IMR-90 (cell line): ENCODE measurements at regions not wholly inside any gene's neighbourhood (a gene's known extent, or its start where the extent isn't known, plus 50 kb on each side); places are given as distances from the start of the nearest gene placed in this dataset.

Experiments used
- CEBPB ChIP-seq: IDR thresholded peaks from 2 replicates; pipeline ENCODE4 v1.6.1; 2012; ENCODE audit warnings: low read depth, low read length, improper control_type of control experiment
- CHD1 ChIP-seq: IDR thresholded peaks from 2 replicates; pipeline ENCODE4 v1.6.1; 2012; ENCODE audit warnings: low read depth, low read length, improper control_type of control experiment
- CTCF ChIP-seq: conservative IDR thresholded peaks from 2 replicates; pipeline ENCODE4 v1.5.1; 2012; ENCODE audit warnings: mild to moderate bottlenecking, low read depth, low read length, improper control_type of control experiment
- MAFK ChIP-seq: IDR thresholded peaks from 2 replicates; pipeline ENCODE4 v1.6.1; 2012; ENCODE audit warnings: low read depth, low read length, improper control_type of control experiment
- POLR2A ChIP-seq: IDR thresholded peaks from 2 replicates; pipeline ENCODE4 v1.6.1; 2012; ENCODE audit warnings: mild to moderate bottlenecking, low read depth, low read length
- RAD21 ChIP-seq: IDR thresholded peaks from 2 replicates; pipeline ENCODE4 v1.6.1; 2012; ENCODE audit warnings: low read length, improper control_type of control experiment
- SMC3 ChIP-seq: fragments of 150-350 bp; IDR thresholded peaks from 2 replicates; pipeline ENCODE4 v1.6.1; 2016; ENCODE audit warnings: low read depth, mild to moderate bottlenecking, antibody characterized with exemption, low read length, moderate library complexity
- TF ChIP-seq, protein P1 (sequence below): fragments of 150-350 bp; IDR thresholded peaks from 2 replicates; pipeline ENCODE4 v1.6.1; 2017; ENCODE audit warnings: mild to moderate bottlenecking, antibody characterized with exemption, low read length, low read depth

DNA sequence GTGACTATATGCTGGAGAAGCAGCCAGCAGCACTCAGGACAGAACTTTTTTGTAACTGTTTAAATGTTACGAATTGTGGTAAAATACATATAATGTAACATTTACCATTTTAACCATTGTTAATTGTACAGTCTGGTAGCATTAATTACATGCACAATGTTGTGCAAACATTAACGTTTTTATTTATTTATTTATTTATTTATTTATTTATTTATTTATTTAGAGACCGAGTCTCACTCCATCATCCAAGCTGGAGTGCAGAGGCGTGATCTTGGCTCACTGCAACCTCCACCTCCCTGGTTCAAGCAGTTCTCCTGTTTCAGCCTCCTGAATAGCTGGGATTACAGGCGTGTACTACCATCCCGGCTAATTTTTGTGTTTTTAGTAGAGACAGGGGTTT, 88.7 kb upstream of the TEX51 start:
- TF ChIP-seq POLR2A (no peak), CTCF (no peak), CHD1 (no peak), MAFK (no peak), SMC3 (no peak), RAD21 (no peak), CEBPB (no peak)
- TF ChIP-seq, protein P1, sequence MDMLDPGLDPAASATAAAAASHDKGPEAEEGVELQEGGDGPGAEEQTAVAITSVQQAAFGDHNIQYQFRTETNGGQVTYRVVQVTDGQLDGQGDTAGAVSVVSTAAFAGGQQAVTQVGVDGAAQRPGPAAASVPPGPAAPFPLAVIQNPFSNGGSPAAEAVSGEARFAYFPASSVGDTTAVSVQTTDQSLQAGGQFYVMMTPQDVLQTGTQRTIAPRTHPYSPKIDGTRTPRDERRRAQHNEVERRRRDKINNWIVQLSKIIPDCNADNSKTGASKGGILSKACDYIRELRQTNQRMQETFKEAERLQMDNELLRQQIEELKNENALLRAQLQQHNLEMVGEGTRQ: no peak
